ENCODE measurements at regions not wholly inside any gene's neighbourhood (a gene's known extent, or its start where the extent isn't known, plus 50 kb on each side); places are given as distances from the start of the nearest gene placed in this dataset.

- Mint-ChIP-seq H3K27ac (no peak overlapping the region), H3K4me3 (no peak overlapping the region), H3K27me3 (no peaks in the 10 kb centered on the region), H3K36me3 (no peaks in the 10 kb centered on the region), H3K4me1 (no peaks in the 10 kb centered on the region), H3K9me3 (no peaks in the 10 kb centered on the region)
- no peak for DNase-seq
- CTCF ChIA-PET, result no interaction called here
Observed at GRCh38 chr3:139811331-139811730, 123.7 kb upstream of the CLSTN2 start.

GRCh38 chr3:139808201-139808600 is 126.8 kb upstream of the CLSTN2 start:
- no peak overlapping the region for H3K27ac Mint-ChIP-seq
- CTCF ChIA-PET, result no interaction called here
- no peaks in the 10 kb centered on the region for H3K36me3 Mint-ChIP-seq
- no peaks in the 10 kb centered on the region for H3K9me3 Mint-ChIP-seq
- no peak for DNase-seq
- no peak overlapping the region for H3K4me3 Mint-ChIP-seq
- H3K27me3 Mint-ChIP-seq, result no peaks in the 10 kb centered on the region
- H3K4me1 Mint-ChIP-seq, result no peaks in the 10 kb centered on the region

- CTCF ChIA-PET, result no interaction called here
- H3K4me3 Mint-ChIP-seq, result no peak overlapping the region
- peaks cover 1% of the 10 kb centered on the region for H3K9me3 Mint-ChIP-seq
- H3K36me3 Mint-ChIP-seq, result no peaks in the 10 kb centered on the region
- no peak overlapping the region for H3K27ac Mint-ChIP-seq
- no peak for DNase-seq
- no peaks in the 10 kb centered on the region for H3K27me3 Mint-ChIP-seq
- H3K4me1 Mint-ChIP-seq, result no peaks in the 10 kb centered on the region
Observed at GRCh38 chr3:139803294-139803693, 125.5 kb upstream of the NMNAT3 start.

- Mint-ChIP-seq H3K27ac (no peak overlapping the region), H3K36me3 (no peaks in the 10 kb centered on the region), H3K4me3 (no peak overlapping the region), H3K9me3 (peaks cover 1% of the 10 kb centered on the region), H3K27me3 (no peaks in the 10 kb centered on the region), H3K4me1 (no peaks in the 10 kb centered on the region)
- DNase-seq, result peak; percentile 57
- CTCF ChIA-PET, result no interaction called here
Observed at GRCh38 chr3:139797724-139798343, 120.1 kb upstream of the NMNAT3 start.

GRCh38 chr3:139794469-139795265 is 116.9 kb upstream of the NMNAT3 start:
- CTCF ChIA-PET, result no interaction called here

GRCh38 chr3:139793408-139793807 is 115.6 kb upstream of the NMNAT3 start:
- H3K4me3 Mint-ChIP-seq, result no peak overlapping the region
- H3K27ac Mint-ChIP-seq, result no peak overlapping the region
- peaks cover 4% of the 10 kb centered on the region for H3K27me3 Mint-ChIP-seq
- peaks cover 2% of the 10 kb centered on the region for H3K9me3 Mint-ChIP-seq
- no peaks in the 10 kb centered on the region for H3K36me3 Mint-ChIP-seq
- no peaks in the 10 kb centered on the region for H3K4me1 Mint-ChIP-seq
- CTCF ChIA-PET, result no interaction called here
- no peak for DNase-seq

More at GRCh38 chr3:139794469-139795265, 116.9 kb upstream of the NMNAT3 start:
- no peak overlapping the region for H3K4me3 Mint-ChIP-seq
- H3K27me3 Mint-ChIP-seq, result no peaks in the 10 kb centered on the region
- H3K27ac Mint-ChIP-seq, result no peak overlapping the region
- no peaks in the 10 kb centered on the region for H3K36me3 Mint-ChIP-seq
- no peaks in the 10 kb centered on the region for H3K4me1 Mint-ChIP-seq
- peaks cover 2% of the 10 kb centered on the region for H3K9me3 Mint-ChIP-seq
- DNase-seq, result no peak

GRCh38 chr3:139780593-139780992 is 102.8 kb upstream of the NMNAT3 start:
- CTCF ChIA-PET, result no interaction called here
- no peaks in the 10 kb centered on the region for H3K4me1 Mint-ChIP-seq
- DNase-seq, result no peak
- H3K9me3 Mint-ChIP-seq, result no peaks in the 10 kb centered on the region
- H3K36me3 Mint-ChIP-seq, result no peaks in the 10 kb centered on the region
- no peak overlapping the region for H3K27ac Mint-ChIP-seq
- no peaks in the 10 kb centered on the region for H3K27me3 Mint-ChIP-seq
- H3K4me3 Mint-ChIP-seq, result no peak overlapping the region

GRCh38 chr3:139778682-139779233 is 101.0 kb upstream of the NMNAT3 start:
- CTCF ChIA-PET, result no interaction called here
- Mint-ChIP-seq H3K9me3 (no peaks in the 10 kb centered on the region), H3K36me3 (no peaks in the 10 kb centered on the region), H3K4me1 (no peaks in the 10 kb centered on the region), H3K27ac (no peak overlapping the region), H3K4me3 (no peak overlapping the region), H3K27me3 (no peaks in the 10 kb centered on the region)
- DNase-seq, result no peak

- Mint-ChIP-seq H3K4me1 (no peaks in the 10 kb centered on the region), H3K36me3 (no peaks in the 10 kb centered on the region), H3K4me3 (no peak overlapping the region), H3K27me3 (peaks cover 4% of the 10 kb centered on the region), H3K9me3 (no peaks in the 10 kb centered on the region), H3K27ac (no peak overlapping the region)
- CTCF ChIA-PET, result no interaction called here
- DNase-seq, result no peak
Observed at GRCh38 chr3:139774560-139775302, 97.0 kb upstream of the NMNAT3 start.

- CTCF ChIA-PET, result no interaction called here
- no peak for DNase-seq
Observed at GRCh38 chr3:139772539-139773500, 95.0 kb upstream of the NMNAT3 start.

GRCh38 chr3:139771331-139771730 is 93.6 kb upstream of the NMNAT3 start:
- H3K27ac Mint-ChIP-seq, result no peak overlapping the region
- no peaks in the 10 kb centered on the region for H3K36me3 Mint-ChIP-seq
- no peak overlapping the region for H3K4me3 Mint-ChIP-seq
- H3K9me3 Mint-ChIP-seq, result no peaks in the 10 kb centered on the region
- no peaks in the 10 kb centered on the region for H3K4me1 Mint-ChIP-seq
- DNase-seq, result no peak
- peaks cover 4% of the 10 kb centered on the region for H3K27me3 Mint-ChIP-seq
- CTCF ChIA-PET, result no interaction called here

More at GRCh38 chr3:139772539-139773500, 95.0 kb upstream of the NMNAT3 start:
- Mint-ChIP-seq H3K9me3 (no peaks in the 10 kb centered on the region), H3K4me3 (no peak overlapping the region), H3K4me1 (no peaks in the 10 kb centered on the region), H3K27ac (no peak overlapping the region), H3K36me3 (no peaks in the 10 kb centered on the region), H3K27me3 (peaks cover 4% of the 10 kb centered on the region)

- H3K36me3 Mint-ChIP-seq, result no peaks in the 10 kb centered on the region
- no peaks in the 10 kb centered on the region for H3K9me3 Mint-ChIP-seq
- H3K4me1 Mint-ChIP-seq, result no peaks in the 10 kb centered on the region
- no peak for DNase-seq
- no peak overlapping the region for H3K4me3 Mint-ChIP-seq
- no peak overlapping the region for H3K27ac Mint-ChIP-seq
- CTCF ChIA-PET, result no interaction called here
- H3K27me3 Mint-ChIP-seq, result peaks cover 4% of the 10 kb centered on the region
Observed at GRCh38 chr3:139770577-139770976, 92.8 kb upstream of the NMNAT3 start.

GRCh38 chr3:139769796-139770195 is 92.0 kb upstream of the NMNAT3 start:
- Mint-ChIP-seq H3K4me3 (no peak overlapping the region), H3K4me1 (no peaks in the 10 kb centered on the region), H3K36me3 (no peaks in the 10 kb centered on the region), H3K9me3 (no peaks in the 10 kb centered on the region), H3K27ac (no peak overlapping the region), H3K27me3 (peaks cover 4% of the 10 kb centered on the region)
- CTCF ChIA-PET, result no interaction called here
- no peak for DNase-seq

GRCh38 chr3:139764936-139765335 is 87.2 kb upstream of the NMNAT3 start:
- Mint-ChIP-seq H3K27ac (no peak overlapping the region), H3K4me3 (no peak overlapping the region), H3K4me1 (no peaks in the 10 kb centered on the region), H3K27me3 (no peaks in the 10 kb centered on the region), H3K36me3 (no peaks in the 10 kb centered on the region), H3K9me3 (no peaks in the 10 kb centered on the region)
- CTCF ChIA-PET, result no interaction called here
- no peak for DNase-seq
